H9 (cell line): ENCODE measurements at regions not wholly inside any gene's neighbourhood (a gene's known extent, or its start where the extent isn't known, plus 50 kb on each side); places are given as distances from the start of the nearest gene placed in this dataset.

Source experiments
- DNase-seq: peaks from one replicate; pipeline ENCODE4 v3.0.0-alpha.2; 2017
- H2AFZ ChIP-seq: one replicate; pipeline ENCODE4 v1.6.1; 2013; ENCODE audit warnings: mild to moderate bottlenecking, low read length, control low read depth, moderate library complexity
- H2AK5ac ChIP-seq: 2 replicates; pipeline ENCODE4 v1.6.1; 2013; ENCODE audit warnings: low read length, control low read depth, mixed read lengths; ENCODE audit not compliant: insufficient read length
- H2BK120ac ChIP-seq: one replicate; pipeline ENCODE4 v1.6.1; 2013; ENCODE audit warnings: low read depth, mild to moderate bottlenecking, low read length, control low read depth, inconsistent platforms; ENCODE audit not compliant: poor library complexity, severe bottlenecking
- H2BK12ac ChIP-seq: 2 replicates; pipeline ENCODE4 v1.6.1; 2013; ENCODE audit warnings: low read length, control low read depth, mixed read lengths, low read depth; ENCODE audit not compliant: insufficient read length
- H2BK15ac ChIP-seq: 2 replicates; pipeline ENCODE4 v1.6.1; 2013; ENCODE audit warnings: low read depth, low read length, control low read depth
- H2BK20ac ChIP-seq: one replicate; pipeline ENCODE4 v1.6.1; 2013; ENCODE audit warnings: low read depth, mild to moderate bottlenecking, low read length, control low read depth, inconsistent platforms; ENCODE audit not compliant: poor library complexity, severe bottlenecking
- H2BK5ac ChIP-seq: 2 replicates; pipeline ENCODE4 v1.6.1; 2013; ENCODE audit warnings: low read length, control low read depth, mixed read lengths; ENCODE audit not compliant: insufficient read length
- H3K14ac ChIP-seq: 2 replicates; pipeline ENCODE4 v1.6.1; 2013; ENCODE audit warnings: low read length, control low read depth; ENCODE audit not compliant: insufficient read depth
- H3K18ac ChIP-seq: 2 replicates; pipeline ENCODE4 v1.6.1; 2013; ENCODE audit warnings: low read depth, mild to moderate bottlenecking, mixed read lengths, low read length, control low read depth; ENCODE audit not compliant: insufficient read length
- H3K23ac ChIP-seq: 2 replicates; pipeline ENCODE4 v1.6.1; 2013; ENCODE audit warnings: low read length, control low read depth, mixed read lengths, low read depth; ENCODE audit not compliant: insufficient read length
- H3K23me2 ChIP-seq: 2 replicates; pipeline ENCODE4 v1.6.1; 2013; ENCODE audit warnings: low read depth, mild to moderate bottlenecking, mixed read lengths, low read length, control low read depth; ENCODE audit not compliant: insufficient read length, poor library complexity, severe bottlenecking
- H3K27ac ChIP-seq: 2 replicates; pipeline ENCODE4 v1.5.1; 2013; ENCODE audit warnings: low read length, control low read depth, mixed read lengths, low read depth; ENCODE audit not compliant: insufficient read length
- H3K27me3 ChIP-seq: 2 replicates; pipeline ENCODE4 v1.6.1; 2013; ENCODE audit warnings: low read length, control low read depth, inconsistent platforms; ENCODE audit not compliant: insufficient read depth
- H3K4ac ChIP-seq: 2 replicates; pipeline ENCODE4 v1.6.1; 2013; ENCODE audit warnings: low read depth, mild to moderate bottlenecking, control low read depth, inconsistent platforms, low read length, moderate library complexity
- H3K4me1 ChIP-seq: 2 replicates; pipeline ENCODE4 v1.6.1; 2013; ENCODE audit warnings: low read length, control low read depth, inconsistent platforms; ENCODE audit not compliant: insufficient read depth
- H3K4me2 ChIP-seq: 2 replicates; pipeline ENCODE4 v1.6.1; 2013; ENCODE audit warnings: low read length, control low read depth, mixed read lengths; ENCODE audit not compliant: insufficient read length, insufficient read depth
- H3K56ac ChIP-seq: 2 replicates; pipeline ENCODE4 v1.6.1; 2013; ENCODE audit warnings: low read depth, mild to moderate bottlenecking, mixed read lengths, low read length, control low read depth; ENCODE audit not compliant: insufficient read length
- H3K79me1 ChIP-seq: 2 replicates; pipeline ENCODE4 v1.6.1; 2013; ENCODE audit warnings: low read depth, mild to moderate bottlenecking, moderate library complexity, low read length, control low read depth, inconsistent platforms; ENCODE audit not compliant: insufficient read depth, poor library complexity, severe bottlenecking
- H3K79me2 ChIP-seq: 2 replicates; pipeline ENCODE4 v1.6.1; 2013; ENCODE audit warnings: low read length, control low read depth, inconsistent platforms; ENCODE audit not compliant: insufficient read depth
- H3K9ac ChIP-seq: 2 replicates; pipeline ENCODE4 v1.6.1; 2013; ENCODE audit warnings: low read length, control low read depth, mixed read lengths; ENCODE audit not compliant: insufficient read length; ENCODE audit errors: extremely low read depth
- H3K9me3 ChIP-seq: one replicate; pipeline ENCODE4 v1.6.1; 2013; ENCODE audit warnings: low read depth, low read length, inconsistent platforms; ENCODE audit not compliant: control insufficient read depth
- H3T11ph ChIP-seq: one replicate; pipeline ENCODE4 v1.6.1; 2013; ENCODE audit warnings: mild to moderate bottlenecking, low read length, control low read depth, inconsistent platforms
- H4K20me1 ChIP-seq: one replicate; pipeline ENCODE4 v1.6.1; 2013; ENCODE audit not compliant: control insufficient read depth, insufficient read length, insufficient read depth
- H4K5ac ChIP-seq: 2 replicates; pipeline ENCODE4 v1.6.1; 2013; ENCODE audit warnings: low read depth, mild to moderate bottlenecking, mixed read lengths, low read length, control low read depth; ENCODE audit not compliant: insufficient read length
- H4K8ac ChIP-seq: replicated peaks from 2 replicates; pipeline ENCODE4 v1.6.1; 2013; ENCODE audit warnings: low read length, control low read depth, mixed read lengths, low read depth; ENCODE audit not compliant: insufficient read length
- H4K91ac ChIP-seq: 2 replicates; pipeline ENCODE4 v1.6.1; 2013; ENCODE audit warnings: low read depth, mild to moderate bottlenecking, moderate library complexity, mixed read lengths, low read length, control low read depth; ENCODE audit not compliant: insufficient read length
- H3K27ac Mint-ChIP-seq, 3 experiments: 2 replicates in 2 of 3; 3 replicates in 1 of 3; pipeline ENCODE4 v1.8.0; 2020 to 2021; ENCODE audit warnings: mixed read lengths in 3 of 3, mild to moderate bottlenecking in 1 of 3, moderate library complexity in 1 of 3
- H3K27me3 Mint-ChIP-seq: 2 replicates; pipeline ENCODE4 v1.8.0; 2021; ENCODE audit warnings: low read depth, mild to moderate bottlenecking, moderate library complexity, mixed read lengths
- H3K36me3 Mint-ChIP-seq, 3 experiments: 2 replicates in 2 of 3; 3 replicates in 1 of 3; pipeline ENCODE4 v1.8.0; 2020 to 2021; ENCODE audit warnings: low read depth in 3 of 3, mixed read lengths in 3 of 3; ENCODE audit not compliant: insufficient read depth in 1 of 3
- H3K4me1 Mint-ChIP-seq, 2 experiments: 2 replicates each; pipeline ENCODE4 v1.8.0; 2020; ENCODE audit warnings: mixed read lengths in 2 of 2
- H3K4me3 Mint-ChIP-seq, 2 experiments: 2 replicates in 1 of 2; 3 replicates in 1 of 2; pipeline ENCODE4 v1.8.0; 2020 to 2021; ENCODE audit warnings: mild to moderate bottlenecking in 2 of 2, mixed read lengths in 2 of 2, moderate library complexity in 1 of 2
- H3K9me3 Mint-ChIP-seq, 2 experiments: 2 replicates in 1 of 2; 3 replicates in 1 of 2; pipeline ENCODE4 v1.8.0; 2020; ENCODE audit warnings: mild to moderate bottlenecking in 2 of 2, mixed read lengths in 2 of 2, moderate library complexity in 1 of 2
- WGBS: extraction: QIAGEN DNeasy Blood & Tissue Kit; methylation state at CpG from one replicate; pipeline ENCODE4 v1.1.7; 2013; ENCODE audit warnings: missing lambda C conversion rate, low lambda C conversion rate, mixed read lengths; ENCODE audit not compliant: insufficient read length; ENCODE audit errors: extremely low coverage; 5-methylcytosine and 5-hydroxymethylcytosine counted together
- TF ChIP-seq, protein P1 (sequence below): fragments of 200-600 bp; sonication (generic); conservative IDR thresholded peaks from 3 replicates; pipeline ENCODE4 v1.8.0; 2021; ENCODE audit warnings: antibody characterized with exemption, mild to moderate bottlenecking

DNA sequence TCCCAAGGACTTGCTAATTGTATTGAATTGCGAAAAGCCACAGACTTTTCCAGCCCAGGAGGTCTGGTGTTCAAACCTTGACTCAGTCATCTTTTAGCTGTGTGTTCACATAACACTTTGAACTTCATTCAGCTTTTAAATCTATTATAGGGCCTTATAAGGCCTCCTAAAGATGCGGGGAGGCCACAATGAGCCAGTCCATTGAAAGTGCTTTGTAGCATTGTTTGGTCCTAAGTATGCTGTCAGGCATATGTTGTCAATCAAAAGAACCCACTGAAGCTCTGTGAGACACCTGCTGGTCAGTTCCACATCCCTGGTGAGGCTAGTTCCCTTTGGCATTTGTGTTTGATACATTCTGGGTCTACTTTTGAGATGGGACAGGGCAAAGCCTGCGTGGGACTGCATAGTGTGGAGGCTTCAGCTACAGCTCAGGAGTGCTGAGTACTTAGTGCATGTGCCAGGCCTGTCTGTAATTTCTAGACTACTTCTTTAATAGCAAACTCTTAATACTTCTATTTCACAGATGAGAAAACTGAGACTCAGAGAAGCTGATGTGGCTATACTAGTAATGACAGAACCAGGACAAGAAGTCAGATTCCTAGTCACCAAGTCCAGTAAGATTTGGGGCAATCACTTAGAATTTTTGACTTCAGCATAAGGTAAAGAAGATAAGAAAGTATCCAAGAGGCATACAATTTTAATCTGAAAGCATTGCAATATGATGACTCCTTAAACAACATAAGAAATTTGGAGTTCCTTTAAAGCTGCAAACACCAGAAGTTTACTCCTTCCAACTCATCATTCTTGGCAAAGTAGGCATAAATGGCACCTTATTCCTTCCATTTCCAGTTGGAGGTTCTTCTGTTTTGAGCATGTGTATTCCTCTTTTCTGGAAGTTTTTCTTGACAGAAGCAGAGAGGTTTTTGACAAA lies 213.0 kb downstream of the PDCD6IP start:
- H3K56ac ChIP-seq: no peak overlapping the region
- DNase-seq: peak; percentile 33
- H2BK15ac ChIP-seq: no peak overlapping the region
- no peak overlapping the region for H3K4ac ChIP-seq
- no peak overlapping the region for H3K14ac ChIP-seq
- no peak overlapping the region for H2BK5ac ChIP-seq
- no peaks in the 10 kb centered on the region for H3K79me2 ChIP-seq
- H2BK120ac ChIP-seq: no peak overlapping the region
- H3K23me2 ChIP-seq: no peaks in the 10 kb centered on the region
- no peak overlapping the region for H2BK20ac ChIP-seq
- peaks cover 15 to 26% of the 10 kb centered on the region in 2 experiments for H3K4me1 Mint-ChIP-seq
- H4K20me1 ChIP-seq: no peaks in the 10 kb centered on the region
- H3K4me3 Mint-ChIP-seq: no peak overlapping the region
- H3K18ac ChIP-seq: no peak overlapping the region
- no peak overlapping the region for H4K8ac ChIP-seq
- no peaks in the 10 kb centered on the region for H3K9me3 Mint-ChIP-seq
- H3K27me3 ChIP-seq: no peaks in the 10 kb centered on the region
- H3K9me3 ChIP-seq: no peaks in the 10 kb centered on the region
- H3K9ac ChIP-seq: no peak overlapping the region
- H3K79me1 ChIP-seq: no peaks in the 10 kb centered on the region
- H4K5ac ChIP-seq: no peak overlapping the region
- H2BK12ac ChIP-seq: no peak overlapping the region
- no peak overlapping the region for H3K23ac ChIP-seq
- H2AFZ ChIP-seq: no peak overlapping the region
- no peak overlapping the region for H3K27ac ChIP-seq
- WGBS: no CpG with 5 or more reads among the region's 3 CpGs
- H4K91ac ChIP-seq: no peak overlapping the region
- no peak overlapping the region for H2AK5ac ChIP-seq
- no peak overlapping the region for H3T11ph ChIP-seq
- peaks cover 2% of the 10 kb centered on the region for H3K27me3 Mint-ChIP-seq
- no peak overlapping the region for H3K4me2 ChIP-seq
- TF ChIP-seq, protein P1, sequence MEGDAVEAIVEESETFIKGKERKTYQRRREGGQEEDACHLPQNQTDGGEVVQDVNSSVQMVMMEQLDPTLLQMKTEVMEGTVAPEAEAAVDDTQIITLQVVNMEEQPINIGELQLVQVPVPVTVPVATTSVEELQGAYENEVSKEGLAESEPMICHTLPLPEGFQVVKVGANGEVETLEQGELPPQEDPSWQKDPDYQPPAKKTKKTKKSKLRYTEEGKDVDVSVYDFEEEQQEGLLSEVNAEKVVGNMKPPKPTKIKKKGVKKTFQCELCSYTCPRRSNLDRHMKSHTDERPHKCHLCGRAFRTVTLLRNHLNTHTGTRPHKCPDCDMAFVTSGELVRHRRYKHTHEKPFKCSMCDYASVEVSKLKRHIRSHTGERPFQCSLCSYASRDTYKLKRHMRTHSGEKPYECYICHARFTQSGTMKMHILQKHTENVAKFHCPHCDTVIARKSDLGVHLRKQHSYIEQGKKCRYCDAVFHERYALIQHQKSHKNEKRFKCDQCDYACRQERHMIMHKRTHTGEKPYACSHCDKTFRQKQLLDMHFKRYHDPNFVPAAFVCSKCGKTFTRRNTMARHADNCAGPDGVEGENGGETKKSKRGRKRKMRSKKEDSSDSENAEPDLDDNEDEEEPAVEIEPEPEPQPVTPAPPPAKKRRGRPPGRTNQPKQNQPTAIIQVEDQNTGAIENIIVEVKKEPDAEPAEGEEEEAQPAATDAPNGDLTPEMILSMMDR: peak; percentile 47; the same call in 2 of the 3 replicates
- no peaks in the 10 kb centered on the region; the same call in 1 of the 2 replicates for H3K4me1 ChIP-seq
- no peaks in the 10 kb centered on the region; a peak in 1 of 7 replicates for H3K36me3 Mint-ChIP-seq
- no peak overlapping the region for H3K27ac Mint-ChIP-seq
